Activated CD4-positive, CD25-positive, alpha-beta regulatory T cell (primary cell): ENCODE measurements at regions not wholly inside any gene's neighbourhood (a gene's known extent, or its start where the extent isn't known, plus 50 kb on each side); places are given as distances from the start of the nearest gene placed in this dataset.

Source experiments
- DNase-seq, 4 experiments: peaks; one replicate each; lab custom pipeline; 2025; lab: John Stamatoyannopoulos, UW

- no peak for DNase-seq
Observed at GRCh38 chr10:118537623-118538022, 57.8 kb downstream of the PRLHR start.

GRCh38 chr10:118534136-118534535 lies 61.3 kb downstream of the PRLHR start:
- no peak for DNase-seq

- no peak for DNase-seq
Observed at GRCh38 chr10:118531105-118531852, 64.2 kb downstream of the PRLHR start.

GRCh38 chr10:118528426-118528825 lies 67.0 kb downstream of the PRLHR start:
- no peak for DNase-seq

GRCh38 chr10:118523775-118524174 lies 71.7 kb downstream of the PRLHR start:
- DNase-seq, result no peak

- no peak for DNase-seq
Observed at GRCh38 chr10:118522791-118523498, 72.5 kb downstream of the PRLHR start.

GRCh38 chr10:118521415-118522117 lies 73.9 kb downstream of the PRLHR start:
- no peak for DNase-seq

- no peak for DNase-seq
Observed at GRCh38 chr10:118520116-118520742, 75.2 kb downstream of the PRLHR start.

GRCh38 chr10:118518095-118518494 lies 77.4 kb downstream of the PRLHR start:
- no peak for DNase-seq

- DNase-seq, result no peak
Observed at GRCh38 chr10:118516716-118517115, 78.7 kb downstream of the PRLHR start.

GRCh38 chr10:118513174-118513573 lies 82.3 kb downstream of the PRLHR start:
- DNase-seq, result no peak

GRCh38 chr10:118511711-118512110 lies 83.7 kb downstream of the PRLHR start:
- no peak for DNase-seq

GRCh38 chr10:118508863-118509262 lies 86.6 kb downstream of the PRLHR start:
- no peak for DNase-seq

GRCh38 chr10:118508355-118508754 lies 87.1 kb downstream of the PRLHR start:
- DNase-seq, result no peak

- DNase-seq, result no peak
Observed at GRCh38 chr10:118506671-118507590, 88.5 kb downstream of the PRLHR start.

- no peak for DNase-seq
Observed at GRCh38 chr10:118505363-118505762, 90.1 kb downstream of the PRLHR start.

- DNase-seq, result no peak
Observed at GRCh38 chr10:118504467-118505205, 90.8 kb downstream of the PRLHR start.

GRCh38 chr10:118504044-118504443 lies 91.4 kb downstream of the PRLHR start:
- DNase-seq, result no peak

- DNase-seq, result no peak
Observed at GRCh38 chr10:118503192-118503591, 92.3 kb downstream of the PRLHR start.

- no peak for DNase-seq
Observed at GRCh38 chr10:118501637-118502440, 93.6 kb downstream of the PRLHR start.
